OCI-LY3 (cell line): ENCODE measurements at regions not wholly inside any gene's neighbourhood (a gene's known extent, or its start where the extent isn't known, plus 50 kb on each side); places are given as distances from the start of the nearest gene placed in this dataset.

Experiments
- EZH2phosphoT487 ChIP-seq: fragments of 200-600 bp; shearing (Covaris generic); IDR thresholded peaks from 2 replicates; pipeline ENCODE4 v1.6.1; 2018; ENCODE audit warnings: antibody characterized with exemption, mixed run types, low read depth
- TF ChIP-seq, protein P1 (sequence below): fragments of 200-600, 300-600 bp; sonication (generic); IDR thresholded peaks from 2 replicates; pipeline ENCODE4 v1.5.1; 2014; ENCODE audit warnings: antibody characterized with exemption, low read length, low read depth

DNA sequence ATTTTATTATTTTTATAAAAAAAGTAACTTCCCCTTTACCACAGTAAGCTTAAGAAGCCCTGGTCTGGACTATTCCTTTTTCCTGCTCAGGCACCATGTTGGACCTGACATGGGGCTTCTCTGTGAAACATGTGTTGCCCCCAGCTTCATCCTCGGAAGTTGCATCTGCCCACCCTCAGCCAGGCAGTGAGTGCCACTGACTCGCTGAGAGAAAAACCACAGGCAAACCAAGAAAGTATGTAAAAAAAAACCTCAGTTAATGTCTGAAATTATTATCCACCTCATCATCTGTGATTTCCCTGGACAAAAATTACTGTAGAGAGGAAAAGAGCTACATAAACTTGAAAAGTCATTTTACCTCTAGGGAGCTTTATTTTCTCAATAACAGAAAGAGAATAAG lies 109.9 kb upstream of the MCHR2 start:
- TF ChIP-seq, protein P1, sequence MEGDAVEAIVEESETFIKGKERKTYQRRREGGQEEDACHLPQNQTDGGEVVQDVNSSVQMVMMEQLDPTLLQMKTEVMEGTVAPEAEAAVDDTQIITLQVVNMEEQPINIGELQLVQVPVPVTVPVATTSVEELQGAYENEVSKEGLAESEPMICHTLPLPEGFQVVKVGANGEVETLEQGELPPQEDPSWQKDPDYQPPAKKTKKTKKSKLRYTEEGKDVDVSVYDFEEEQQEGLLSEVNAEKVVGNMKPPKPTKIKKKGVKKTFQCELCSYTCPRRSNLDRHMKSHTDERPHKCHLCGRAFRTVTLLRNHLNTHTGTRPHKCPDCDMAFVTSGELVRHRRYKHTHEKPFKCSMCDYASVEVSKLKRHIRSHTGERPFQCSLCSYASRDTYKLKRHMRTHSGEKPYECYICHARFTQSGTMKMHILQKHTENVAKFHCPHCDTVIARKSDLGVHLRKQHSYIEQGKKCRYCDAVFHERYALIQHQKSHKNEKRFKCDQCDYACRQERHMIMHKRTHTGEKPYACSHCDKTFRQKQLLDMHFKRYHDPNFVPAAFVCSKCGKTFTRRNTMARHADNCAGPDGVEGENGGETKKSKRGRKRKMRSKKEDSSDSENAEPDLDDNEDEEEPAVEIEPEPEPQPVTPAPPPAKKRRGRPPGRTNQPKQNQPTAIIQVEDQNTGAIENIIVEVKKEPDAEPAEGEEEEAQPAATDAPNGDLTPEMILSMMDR = no peak
- TF ChIP-seq EZH2phosphoT487 = no peak
